ENCODE measurements at regions not wholly inside any gene's neighbourhood (a gene's known extent, or its start where the extent isn't known, plus 50 kb on each side); places are given as distances from the start of the nearest gene placed in this dataset.

GRCh38 chr13:106367361-106367971 is 168.0 kb downstream of the EFNB2 start (continued):
- TF ChIP-seq REST (IDR thresholded peaks at IDR 0.05; ENCODE audit: unreplicated experiment) (no peak), CREB1 (CRISPR knock-in tag; IDR thresholded peaks at IDR 0.05; ENCODE audit: low read depth) (no peak)

DNA sequence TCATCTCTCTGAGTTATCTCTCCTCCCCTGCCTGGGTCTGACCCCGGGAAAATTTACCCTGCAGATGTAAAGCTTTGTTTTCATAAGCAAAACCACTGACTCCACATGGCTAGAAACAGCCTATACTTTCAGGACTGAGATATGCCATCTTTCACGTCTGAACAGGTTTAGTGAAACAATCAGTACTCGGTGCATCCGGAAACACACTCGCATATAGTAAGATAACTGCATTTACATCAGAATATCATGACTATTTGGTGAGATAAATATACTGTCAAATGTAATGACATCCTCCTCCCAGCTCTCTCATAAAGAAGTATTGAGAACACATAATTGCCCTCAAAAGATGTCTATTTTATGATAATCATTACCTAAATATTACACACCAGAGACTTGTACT is 172.8 kb downstream of the EFNB2 start:
- Histone ChIP-seq H2AFZ (no peak overlapping the region), H3K4me2 (no peak overlapping the region), H3K4me3 (no peak overlapping the region), H3K27ac (ENCODE audit: low read depth) (no peak overlapping the region), H3F3A (replicated peaks; ENCODE audit: low read depth) (no peaks in the 10 kb centered on the region), H3K79me2 (replicated peaks; ENCODE audit: insufficient read depth) (no peaks in the 10 kb centered on the region), H3K27me3 (ENCODE audit: insufficient read depth) (no peaks in the 10 kb centered on the region), H3K9me2 (ENCODE audit: insufficient read depth) (no peaks in the 10 kb centered on the region; the same call in 1 of the 2 replicates), H4K20me1 (replicated peaks; ENCODE audit: insufficient read depth) (no peaks in the 10 kb centered on the region; the same call in 1 of the 2 replicates), H3K36me3 (ENCODE audit: insufficient read depth) (no peaks in the 10 kb centered on the region), H3K4me1 (ENCODE audit: insufficient read depth) (no peaks in the 10 kb centered on the region)
- Mint-ChIP-seq H3K27me3 (ENCODE audit: insufficient read depth, low read depth, poor library complexity) (peaks cover 3% of the 10 kb centered on the region), H3K27ac (no peak overlapping the region), H3K9me3 (peaks cover 14% of the 10 kb centered on the region; the same call in 2 of the 3 replicates), H3K36me3 (ENCODE audit: low read depth) (peaks cover 5% of the 10 kb centered on the region; the same call in 1 of the 3 replicates), H3K4me3 (no peak overlapping the region), H3K4me1 (peaks cover 3% of the 10 kb centered on the region; the same call in 1 of the 3 replicates)
- no peak for DNase-seq (ENCODE audit: low spot score)
- no peak for ATAC-seq
- TF ChIP-seq EZH2 (IDR thresholded peaks at IDR 0.05; ENCODE audit: low read depth, unreplicated experiment): no peak
- TF ChIP-seq, protein P1, sequence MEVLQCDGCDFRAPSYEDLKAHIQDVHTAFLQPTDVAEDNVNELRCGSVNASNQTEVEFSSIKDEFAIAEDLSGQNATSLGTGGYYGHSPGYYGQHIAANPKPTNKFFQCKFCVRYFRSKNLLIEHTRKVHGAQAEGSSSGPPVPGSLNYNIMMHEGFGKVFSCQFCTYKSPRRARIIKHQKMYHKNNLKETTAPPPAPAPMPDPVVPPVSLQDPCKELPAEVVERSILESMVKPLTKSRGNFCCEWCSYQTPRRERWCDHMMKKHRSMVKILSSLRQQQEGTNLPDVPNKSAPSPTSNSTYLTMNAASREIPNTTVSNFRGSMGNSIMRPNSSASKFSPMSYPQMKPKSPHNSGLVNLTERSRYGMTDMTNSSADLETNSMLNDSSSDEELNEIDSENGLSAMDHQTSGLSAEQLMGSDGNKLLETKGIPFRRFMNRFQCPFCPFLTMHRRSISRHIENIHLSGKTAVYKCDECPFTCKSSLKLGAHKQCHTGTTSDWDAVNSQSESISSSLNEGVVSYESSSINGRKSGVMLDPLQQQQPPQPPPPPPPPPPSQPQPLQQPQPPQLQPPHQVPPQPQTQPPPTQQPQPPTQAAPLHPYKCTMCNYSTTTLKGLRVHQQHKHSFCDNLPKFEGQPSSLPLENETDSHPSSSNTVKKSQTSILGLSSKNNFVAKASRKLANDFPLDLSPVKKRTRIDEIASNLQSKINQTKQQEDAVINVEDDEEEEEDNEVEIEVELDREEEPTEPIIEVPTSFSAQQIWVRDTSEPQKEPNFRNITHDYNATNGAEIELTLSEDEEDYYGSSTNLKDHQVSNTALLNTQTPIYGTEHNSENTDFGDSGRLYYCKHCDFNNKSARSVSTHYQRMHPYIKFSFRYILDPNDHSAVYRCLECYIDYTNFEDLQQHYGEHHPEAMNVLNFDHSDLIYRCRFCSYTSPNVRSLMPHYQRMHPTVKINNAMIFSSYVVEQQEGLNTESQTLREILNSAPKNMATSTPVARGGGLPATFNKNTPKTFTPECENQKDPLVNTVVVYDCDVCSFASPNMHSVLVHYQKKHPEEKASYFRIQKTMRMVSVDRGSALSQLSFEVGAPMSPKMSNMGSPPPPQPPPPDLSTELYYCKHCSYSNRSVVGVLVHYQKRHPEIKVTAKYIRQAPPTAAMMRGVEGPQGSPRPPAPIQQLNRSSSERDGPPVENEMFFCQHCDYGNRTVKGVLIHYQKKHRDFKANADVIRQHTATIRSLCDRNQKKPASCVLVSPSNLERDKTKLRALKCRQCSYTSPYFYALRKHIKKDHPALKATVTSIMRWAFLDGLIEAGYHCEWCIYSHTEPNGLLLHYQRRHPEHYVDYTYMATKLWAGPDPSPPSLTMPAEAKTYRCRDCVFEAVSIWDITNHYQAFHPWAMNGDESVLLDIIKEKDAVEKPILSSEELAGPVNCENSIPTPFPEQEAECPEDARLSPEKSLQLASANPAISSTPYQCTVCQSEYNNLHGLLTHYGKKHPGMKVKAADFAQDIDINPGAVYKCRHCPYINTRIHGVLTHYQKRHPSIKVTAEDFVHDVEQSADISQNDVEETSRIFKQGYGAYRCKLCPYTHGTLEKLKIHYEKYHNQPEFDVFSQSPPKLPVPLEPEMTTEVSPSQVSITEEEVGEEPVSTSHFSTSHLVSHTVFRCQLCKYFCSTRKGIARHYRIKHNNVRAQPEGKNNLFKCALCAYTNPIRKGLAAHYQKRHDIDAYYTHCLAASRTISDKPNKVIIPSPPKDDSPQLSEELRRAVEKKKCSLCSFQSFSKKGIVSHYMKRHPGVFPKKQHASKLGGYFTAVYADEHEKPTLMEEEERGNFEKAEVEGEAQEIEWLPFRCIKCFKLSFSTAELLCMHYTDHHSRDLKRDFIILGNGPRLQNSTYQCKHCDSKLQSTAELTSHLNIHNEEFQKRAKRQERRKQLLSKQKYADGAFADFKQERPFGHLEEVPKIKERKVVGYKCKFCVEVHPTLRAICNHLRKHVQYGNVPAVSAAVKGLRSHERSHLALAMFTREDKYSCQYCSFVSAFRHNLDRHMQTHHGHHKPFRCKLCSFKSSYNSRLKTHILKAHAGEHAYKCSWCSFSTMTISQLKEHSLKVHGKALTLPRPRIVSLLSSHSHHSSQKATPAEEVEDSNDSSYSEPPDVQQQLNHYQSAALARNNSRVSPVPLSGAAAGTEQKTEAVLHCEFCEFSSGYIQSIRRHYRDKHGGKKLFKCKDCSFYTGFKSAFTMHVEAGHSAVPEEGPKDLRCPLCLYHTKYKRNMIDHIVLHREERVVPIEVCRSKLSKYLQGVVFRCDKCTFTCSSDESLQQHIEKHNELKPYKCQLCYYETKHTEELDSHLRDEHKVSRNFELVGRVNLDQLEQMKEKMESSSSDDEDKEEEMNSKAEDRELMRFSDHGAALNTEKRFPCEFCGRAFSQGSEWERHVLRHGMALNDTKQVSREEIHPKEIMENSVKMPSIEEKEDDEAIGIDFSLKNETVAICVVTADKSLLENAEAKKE (CRISPR knock-in tag; IDR thresholded peaks at IDR 0.05): no peak
- no peak for TF ChIP-seq ETS1 (IDR thresholded peaks at IDR 0.05)
- TF ChIP-seq CREB1 (CRISPR knock-in tag; IDR thresholded peaks at IDR 0.05; ENCODE audit: low read depth): no peak
- TF ChIP-seq, protein P2, sequence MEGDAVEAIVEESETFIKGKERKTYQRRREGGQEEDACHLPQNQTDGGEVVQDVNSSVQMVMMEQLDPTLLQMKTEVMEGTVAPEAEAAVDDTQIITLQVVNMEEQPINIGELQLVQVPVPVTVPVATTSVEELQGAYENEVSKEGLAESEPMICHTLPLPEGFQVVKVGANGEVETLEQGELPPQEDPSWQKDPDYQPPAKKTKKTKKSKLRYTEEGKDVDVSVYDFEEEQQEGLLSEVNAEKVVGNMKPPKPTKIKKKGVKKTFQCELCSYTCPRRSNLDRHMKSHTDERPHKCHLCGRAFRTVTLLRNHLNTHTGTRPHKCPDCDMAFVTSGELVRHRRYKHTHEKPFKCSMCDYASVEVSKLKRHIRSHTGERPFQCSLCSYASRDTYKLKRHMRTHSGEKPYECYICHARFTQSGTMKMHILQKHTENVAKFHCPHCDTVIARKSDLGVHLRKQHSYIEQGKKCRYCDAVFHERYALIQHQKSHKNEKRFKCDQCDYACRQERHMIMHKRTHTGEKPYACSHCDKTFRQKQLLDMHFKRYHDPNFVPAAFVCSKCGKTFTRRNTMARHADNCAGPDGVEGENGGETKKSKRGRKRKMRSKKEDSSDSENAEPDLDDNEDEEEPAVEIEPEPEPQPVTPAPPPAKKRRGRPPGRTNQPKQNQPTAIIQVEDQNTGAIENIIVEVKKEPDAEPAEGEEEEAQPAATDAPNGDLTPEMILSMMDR (conservative IDR thresholded peaks at IDR 0.05; ENCODE audit: low read depth in 2 of 2): no peak
- TF ChIP-seq ZNF114 (CRISPR knock-in tag; IDR thresholded peaks at IDR 0.05): no peak
- no peak for TF ChIP-seq ZNF331 (CRISPR knock-in tag; IDR thresholded peaks at IDR 0.05; ENCODE audit: low read depth)
- TF ChIP-seq EZH2phosphoT487 (IDR thresholded peaks at IDR 0.05; ENCODE audit: unreplicated experiment): no peak
- no peak for TF ChIP-seq STAT1 (IDR thresholded peaks at IDR 0.05; ENCODE audit: unreplicated experiment)
- TF ChIP-seq POLR2AphosphoS5 (IDR thresholded peaks at IDR 0.05; ENCODE audit: low read depth): no peak

Data from GM23338 (cell line).